ENCODE measurements at regions not wholly inside any gene's neighbourhood (a gene's known extent, or its start where the extent isn't known, plus 50 kb on each side); places are given as distances from the start of the nearest gene placed in this dataset.
A peak's percentile ranks its signal among the peaks of the same experiment; 100 is the strongest.

DNA sequence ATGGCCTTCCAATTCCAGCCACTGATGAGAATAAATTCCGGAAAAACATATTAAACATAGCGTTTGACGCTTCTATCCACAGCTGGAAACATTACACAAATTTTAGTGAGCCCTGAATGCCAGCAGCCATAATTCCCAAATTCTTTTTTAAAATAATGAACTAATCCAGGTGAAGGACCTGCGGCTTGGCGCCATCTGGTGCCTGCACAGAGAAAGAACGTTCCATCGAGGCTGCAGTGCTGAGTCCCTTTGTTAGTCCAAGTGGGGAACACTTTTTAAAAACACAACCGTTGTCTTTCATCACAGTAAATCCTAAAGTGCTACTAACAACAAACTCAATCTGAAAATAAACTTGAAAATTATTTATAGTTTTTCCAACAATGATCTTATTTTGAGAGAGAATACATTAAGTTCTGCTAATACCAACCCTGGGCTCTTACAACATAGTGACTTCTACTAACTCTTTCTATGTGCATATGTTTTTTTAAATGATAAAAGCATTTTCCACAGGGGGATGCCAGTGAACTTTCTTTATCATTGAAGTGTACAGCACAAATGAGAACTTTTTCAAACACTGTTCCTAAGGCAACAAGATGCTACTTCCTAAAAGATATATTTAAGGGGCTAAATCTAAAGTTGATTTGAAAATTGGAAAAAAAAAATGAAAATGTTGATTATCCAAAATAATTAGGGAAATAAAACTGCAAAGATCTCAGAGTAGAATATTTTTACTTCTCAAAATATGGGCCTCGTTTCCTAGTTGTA, 166.9 kb upstream of the RNF32 start (continued):
- 0 out of 2 replicates have a peak, but pooled peaks have one; percentile 18 for TF ChIP-seq ZSCAN20 (CRISPR knock-in tag; IDR thresholded peaks at IDR 0.05; ENCODE audit: borderline replicate concordance)
- 0 out of 2 replicates have a peak, but pooled peaks have one; percentile 29 for TF ChIP-seq ZFY (CRISPR knock-in tag; IDR thresholded peaks at IDR 0.05)
- TF ChIP-seq ZNF549 (CRISPR knock-in tag; IDR thresholded peaks at IDR 0.05) = no peak
- peak; percentile 73 for TF ChIP-seq SMC3 (IDR thresholded peaks at IDR 0.05; ENCODE audit: low read length)
- TF ChIP-seq ZBTB42 (CRISPR knock-in tag; IDR thresholded peaks at IDR 0.05) = no peak
- TF ChIP-seq MEF2D (CRISPR knock-in tag; IDR thresholded peaks at IDR 0.05) = 0 out of 2 replicates have a peak, but pooled peaks have one; percentile 11
- no peak for TF ChIP-seq POGZ (CRISPR knock-in tag; IDR thresholded peaks at IDR 0.05)
- no peak for TF ChIP-seq NFIC (IDR thresholded peaks at IDR 0.05; ENCODE audit: low read length)
- TF ChIP-seq SP2 (CRISPR knock-in tag; IDR thresholded peaks at IDR 0.05) = no peak
- TF ChIP-seq U2AF1 (optimal IDR thresholded peaks at IDR 0.05; ENCODE audit: low read depth, low read length) = no peak
- no peak for TF ChIP-seq THYN1 (CRISPR knock-in tag; IDR thresholded peaks at IDR 0.05; ENCODE audit: borderline replicate concordance, low read depth)
- TF ChIP-seq XRCC5 (optimal IDR thresholded peaks at IDR 0.05; ENCODE audit: low read length) = peak; percentile 55
- peak; percentile 73 for TF ChIP-seq ASH2L (IDR thresholded peaks at IDR 0.05; ENCODE audit: insufficient read length, low read depth, low read length)
- no peak for TF ChIP-seq STAT6 (CRISPR knock-in tag; IDR thresholded peaks at IDR 0.05; ENCODE audit: borderline replicate concordance)
- TF ChIP-seq THAP8 (CRISPR knock-in tag; IDR thresholded peaks at IDR 0.05; ENCODE audit: borderline replicate concordance) = no peak
- TF ChIP-seq, protein P1, sequence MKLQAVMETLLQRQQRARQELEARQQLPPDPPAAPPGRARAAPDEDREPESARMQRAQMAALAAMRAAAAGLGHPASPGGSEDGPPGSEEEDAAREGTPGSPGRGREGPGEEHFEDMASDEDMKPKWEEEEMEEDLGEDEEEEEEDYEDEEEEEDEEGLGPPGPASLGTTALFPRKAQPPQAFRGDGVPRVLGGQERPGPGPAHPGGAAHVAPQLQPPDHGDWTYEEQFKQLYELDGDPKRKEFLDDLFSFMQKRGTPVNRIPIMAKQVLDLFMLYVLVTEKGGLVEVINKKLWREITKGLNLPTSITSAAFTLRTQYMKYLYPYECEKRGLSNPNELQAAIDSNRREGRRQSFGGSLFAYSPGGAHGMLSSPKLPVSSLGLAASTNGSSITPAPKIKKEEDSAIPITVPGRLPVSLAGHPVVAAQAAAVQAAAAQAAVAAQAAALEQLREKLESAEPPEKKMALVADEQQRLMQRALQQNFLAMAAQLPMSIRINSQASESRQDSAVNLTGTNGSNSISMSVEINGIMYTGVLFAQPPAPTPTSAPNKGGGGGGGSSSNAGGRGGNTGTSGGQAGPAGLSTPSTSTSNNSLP (IDR thresholded peaks at IDR 0.05; ENCODE audit: low read depth, low read length) = 0 out of 2 replicates have a peak, but pooled peaks have one; percentile 18
- TF ChIP-seq, protein P2, sequence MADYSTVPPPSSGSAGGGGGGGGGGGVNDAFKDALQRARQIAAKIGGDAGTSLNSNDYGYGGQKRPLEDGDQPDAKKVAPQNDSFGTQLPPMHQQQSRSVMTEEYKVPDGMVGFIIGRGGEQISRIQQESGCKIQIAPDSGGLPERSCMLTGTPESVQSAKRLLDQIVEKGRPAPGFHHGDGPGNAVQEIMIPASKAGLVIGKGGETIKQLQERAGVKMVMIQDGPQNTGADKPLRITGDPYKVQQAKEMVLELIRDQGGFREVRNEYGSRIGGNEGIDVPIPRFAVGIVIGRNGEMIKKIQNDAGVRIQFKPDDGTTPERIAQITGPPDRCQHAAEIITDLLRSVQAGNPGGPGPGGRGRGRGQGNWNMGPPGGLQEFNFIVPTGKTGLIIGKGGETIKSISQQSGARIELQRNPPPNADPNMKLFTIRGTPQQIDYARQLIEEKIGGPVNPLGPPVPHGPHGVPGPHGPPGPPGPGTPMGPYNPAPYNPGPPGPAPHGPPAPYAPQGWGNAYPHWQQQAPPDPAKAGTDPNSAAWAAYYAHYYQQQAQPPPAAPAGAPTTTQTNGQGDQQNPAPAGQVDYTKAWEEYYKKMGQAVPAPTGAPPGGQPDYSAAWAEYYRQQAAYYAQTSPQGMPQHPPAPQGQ (CRISPR knock-in tag; IDR thresholded peaks at IDR 0.05; ENCODE audit: borderline replicate concordance) = no peak
- peak; percentile 5; the same call in 1 of the 2 replicates for TF ChIP-seq NR2C2 (CRISPR knock-in tag; IDR thresholded peaks at IDR 0.05; ENCODE audit: borderline replicate concordance)
- TF ChIP-seq EHMT2 (IDR thresholded peaks at IDR 0.05; ENCODE audit: borderline replicate concordance, low read depth, low read length) = 0 out of 2 replicates have a peak, but pooled peaks have one; percentile 11
- TF ChIP-seq ARID2 (CRISPR knock-in tag; IDR thresholded peaks at IDR 0.05; ENCODE audit: borderline replicate concordance) = no peak
- TF ChIP-seq GATAD2A (CRISPR knock-in tag; IDR thresholded peaks at IDR 0.05) = 0 out of 2 replicates have a peak, but pooled peaks have one; percentile 30
- TF ChIP-seq HNRNPK (IDR thresholded peaks at IDR 0.05; ENCODE audit: low read depth, low read length, poor library complexity, severe bottlenecking) = no peak

All from HepG2 (cell line).